ENCODE measurements at regions not wholly inside any gene's neighbourhood (a gene's known extent, or its start where the extent isn't known, plus 50 kb on each side); places are given as distances from the start of the nearest gene placed in this dataset.

- Histone ChIP-seq H3K27ac (replicated peaks in 1 of 4) (peak overlapping the region in 2 of 4 donors; percentile 5 to 67), H3K27me3 (no peaks in the 10 kb centered on the region), H3K4me1 (peaks cover 11 to 32% (median 26%) of the 10 kb centered on the region in 4 donors), H3K9me3 (no peaks in the 10 kb centered on the region), H3K36me3 (no peaks in the 10 kb centered on the region), H3K4me3 (no peak overlapping the region)
- TF ChIP-seq CTCF (IDR thresholded peaks at IDR 0.05) (no peak), EP300 (IDR thresholded peaks at IDR 0.05) (no peak), POLR2AphosphoS5 (IDR thresholded peaks at IDR 0.05) (no peak), POLR2A (IDR thresholded peaks at IDR 0.05; ENCODE audit: low read depth) (no peak)
- no peak for DNase-seq (ENCODE audit: extremely low spot score)
- WGBS = 78% methylated on average over 7 of the region's 7 CpGs
- intact Hi-C loops (cut with DNase I) = no loop called here
These were observed 144.3 kb upstream of the TENT5A start for GRCh38 chr6:81896525-81897503.

- H3K36me3 ChIP-seq = no peaks in the 10 kb centered on the region
- H3K27ac ChIP-seq (replicated peaks in 1 of 4) = peak overlapping the region; percentile 50 to 67 (median 56)
- H3K4me3 ChIP-seq = no peak overlapping the region
- TF ChIP-seq CTCF (IDR thresholded peaks at IDR 0.05) (no peak), POLR2AphosphoS5 (IDR thresholded peaks at IDR 0.05) (no peak), EP300 (IDR thresholded peaks at IDR 0.05) (no peak), POLR2A (IDR thresholded peaks at IDR 0.05; ENCODE audit: low read depth) (no peak)
- H3K4me1 ChIP-seq = peaks cover 11 to 21% (median 16%) of the 10 kb centered on the region in 4 donors
- no peaks in the 10 kb centered on the region for H3K27me3 ChIP-seq
- 58% methylated on average over 5 of the region's 5 CpGs for WGBS
- DNase-seq (ENCODE audit: extremely low spot score) = no peak
- no peaks in the 10 kb centered on the region for H3K9me3 ChIP-seq
- intact Hi-C loops (cut with DNase I) = no loop called here
These were observed 143.2 kb upstream of the TENT5A start for GRCh38 chr6:81895511-81896185.

GRCh38 chr6:81894788-81895271 lies 142.3 kb upstream of the TENT5A start:
- no peak for DNase-seq (ENCODE audit: extremely low spot score)

GRCh38 chr6:81894306-81894705 lies 141.8 kb upstream of the TENT5A start:
- TF ChIP-seq CTCF (IDR thresholded peaks at IDR 0.05) (no peak), EP300 (IDR thresholded peaks at IDR 0.05) (no peak), POLR2A (IDR thresholded peaks at IDR 0.05; ENCODE audit: low read depth) (no peak), POLR2AphosphoS5 (IDR thresholded peaks at IDR 0.05) (no peak)
- intact Hi-C loops (cut with DNase I) = no loop called here
- DNase-seq (ENCODE audit: extremely low spot score) = no peak
- Histone ChIP-seq H3K27ac (replicated peaks in 1 of 4) (peak overlapping the region; percentile 39 to 67 (median 55)), H3K9me3 (no peaks in the 10 kb centered on the region), H3K27me3 (no peaks in the 10 kb centered on the region), H3K36me3 (no peaks in the 10 kb centered on the region), H3K4me1 (peaks cover 11 to 28% (median 22%) of the 10 kb centered on the region in 4 donors), H3K4me3 (peak overlapping the region in 3 of 4 donors; percentile 12 to 20 (median 12))
- WGBS = 59% methylated on average over 4 of the region's 4 CpGs

More at GRCh38 chr6:81894788-81895271, 142.3 kb upstream of the TENT5A start:
- intact Hi-C loops (cut with DNase I) = no loop called here
- WGBS = 70% methylated on average over 6 of the region's 6 CpGs
- Histone ChIP-seq H3K4me1 (peaks cover 11 to 23% (median 17%) of the 10 kb centered on the region in 4 donors), H3K36me3 (no peaks in the 10 kb centered on the region), H3K4me3 (peak overlapping the region; percentile 12 to 28 (median 16)), H3K9me3 (no peaks in the 10 kb centered on the region), H3K27me3 (no peaks in the 10 kb centered on the region), H3K27ac (replicated peaks in 1 of 4) (peak overlapping the region; percentile 39 to 67 (median 55))
- TF ChIP-seq POLR2AphosphoS5 (IDR thresholded peaks at IDR 0.05) = no peak
- TF ChIP-seq EP300 (IDR thresholded peaks at IDR 0.05) = no peak
- no peak for TF ChIP-seq POLR2A (IDR thresholded peaks at IDR 0.05; ENCODE audit: low read depth)
- TF ChIP-seq CTCF (IDR thresholded peaks at IDR 0.05) = no peak
